NB4 (cell line): ENCODE measurements at regions not wholly inside any gene's neighbourhood (a gene's known extent, or its start where the extent isn't known, plus 50 kb on each side); places are given as distances from the start of the nearest gene placed in this dataset.

ENCODE experiments used
- DNase-seq: peaks from one replicate; pipeline ENCODE4 v3.0.0; 2010; ENCODE audit warnings: low read depth
- H3K4me3 ChIP-seq: one replicate; pipeline ENCODE4 v1.5.1; 2011; ENCODE audit warnings: mild to moderate bottlenecking, low read depth, low read length, moderate library complexity
- CTCF ChIP-seq: IDR thresholded peaks from one replicate; pipeline ENCODE4 v1.5.1; 2012; ENCODE audit warnings: low read depth, low read length
- MAX ChIP-seq: IDR thresholded peaks from 2 replicates; pipeline ENCODE4 v1.6.1; 2011; ENCODE audit warnings: low read depth, low read length
- MYC ChIP-seq: IDR thresholded peaks from 2 replicates; pipeline ENCODE4 v1.6.1; 2011; ENCODE audit warnings: low read depth, low read length
- POLR2A ChIP-seq: IDR thresholded peaks from 2 replicates; pipeline ENCODE4 v1.6.1; 2011; ENCODE audit warnings: mild to moderate bottlenecking; ENCODE audit not compliant: insufficient read length; ENCODE audit errors: extremely low read depth

DNA sequence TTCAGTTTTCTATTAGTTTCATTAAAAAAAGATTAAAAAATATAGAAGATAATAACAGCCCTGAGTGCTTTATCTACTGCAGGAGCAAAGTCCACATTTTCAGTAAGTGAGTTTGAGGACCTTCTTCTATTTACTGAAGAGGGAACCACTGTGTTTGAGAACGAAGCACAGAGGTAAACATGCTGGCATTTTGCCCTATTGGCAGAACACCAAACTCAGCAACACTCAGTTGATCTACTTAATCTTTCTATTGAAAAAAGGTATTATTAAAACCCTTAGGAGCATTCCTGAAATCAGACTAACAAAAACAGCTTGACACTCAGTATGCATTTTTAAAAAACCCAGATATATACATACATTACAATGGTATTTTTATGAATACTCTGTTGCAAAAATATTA lies 1496.7 kb downstream of the TECRL start:
- DNase-seq, result no peak
- H3K4me3 ChIP-seq, result no peak overlapping the region
- TF ChIP-seq POLR2A (no peak), MAX (no peak), CTCF (no peak), MYC (no peak)

DNA sequence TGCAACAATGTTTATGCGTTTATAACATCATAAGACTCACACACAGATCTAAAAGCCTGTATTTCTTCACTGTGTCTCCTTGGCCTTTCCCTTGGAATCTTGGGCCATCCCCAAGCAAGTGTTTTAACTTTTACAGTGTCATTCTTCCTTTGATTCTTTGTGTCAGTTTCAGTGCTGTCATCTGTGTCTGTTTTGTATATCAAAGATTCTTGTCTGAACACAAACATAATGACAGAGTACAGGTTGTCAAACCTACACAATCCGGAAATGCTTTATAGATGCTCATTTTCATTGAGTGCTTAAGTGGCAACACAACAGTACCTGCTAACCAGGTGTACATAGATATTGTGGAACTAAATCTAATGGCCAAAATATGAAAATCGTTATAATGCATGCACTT lies 1500.0 kb downstream of the TECRL start:
- TF ChIP-seq CTCF (no peak), MYC (no peak), MAX (no peak), POLR2A (no peak)
- H3K4me3 ChIP-seq, result no peak overlapping the region
- DNase-seq, result no peak

DNA sequence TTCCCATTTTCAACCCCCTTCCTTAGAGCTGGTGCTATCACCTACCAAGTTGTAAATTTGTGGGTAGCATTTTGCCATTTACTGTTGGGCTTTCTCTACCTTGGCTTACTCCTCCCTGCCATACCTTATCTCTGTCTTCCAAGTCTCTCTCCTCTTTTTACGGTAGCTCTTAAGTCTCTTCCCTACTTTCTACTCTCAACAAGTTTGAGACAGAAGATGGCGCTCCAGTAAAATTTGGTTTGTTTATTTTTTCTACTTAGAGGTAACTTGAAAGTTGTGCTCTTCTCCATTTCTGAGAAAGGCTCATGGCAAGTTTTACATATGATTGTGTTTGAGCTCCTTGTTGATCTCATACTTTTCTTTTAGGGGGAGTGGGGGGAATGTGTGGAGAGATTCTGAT lies 1508.1 kb downstream of the TECRL start:
- no peak overlapping the region for H3K4me3 ChIP-seq
- TF ChIP-seq MAX (no peak), POLR2A (no peak), MYC (no peak), CTCF (no peak)
- no peak for DNase-seq

DNA sequence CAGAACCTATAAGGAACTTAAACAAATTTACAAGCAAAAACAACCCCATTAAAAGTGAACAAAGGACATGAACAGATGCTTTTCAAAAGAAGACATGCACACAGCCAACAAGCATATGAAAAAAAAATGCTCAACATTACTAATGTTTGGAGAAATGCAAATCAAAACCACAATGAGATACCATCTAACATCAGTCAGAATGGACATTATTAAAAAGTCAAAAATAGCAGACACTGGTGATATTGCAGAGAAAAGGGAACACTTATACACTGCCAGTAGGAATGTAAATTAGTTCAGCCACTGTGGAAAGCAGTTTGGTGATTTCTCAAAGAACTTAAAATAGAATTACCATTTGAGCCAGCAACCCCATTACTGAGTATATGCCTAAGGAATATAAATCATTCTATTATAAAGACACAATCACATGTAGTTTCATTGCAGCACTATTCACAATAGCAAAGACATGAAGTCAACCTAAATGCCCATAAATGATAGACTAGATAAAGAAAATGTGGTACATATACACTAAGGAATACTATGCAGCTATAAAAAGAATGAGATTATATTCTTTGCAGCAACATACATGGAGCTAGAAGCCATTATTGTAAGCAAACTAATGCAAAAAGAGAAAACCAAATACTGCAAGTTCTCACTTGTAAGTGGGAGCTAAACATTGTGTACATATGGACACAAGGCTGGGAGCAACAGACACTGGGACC lies 1509.4 kb downstream of the TECRL start:
- no peak overlapping the region for H3K4me3 ChIP-seq

DNA sequence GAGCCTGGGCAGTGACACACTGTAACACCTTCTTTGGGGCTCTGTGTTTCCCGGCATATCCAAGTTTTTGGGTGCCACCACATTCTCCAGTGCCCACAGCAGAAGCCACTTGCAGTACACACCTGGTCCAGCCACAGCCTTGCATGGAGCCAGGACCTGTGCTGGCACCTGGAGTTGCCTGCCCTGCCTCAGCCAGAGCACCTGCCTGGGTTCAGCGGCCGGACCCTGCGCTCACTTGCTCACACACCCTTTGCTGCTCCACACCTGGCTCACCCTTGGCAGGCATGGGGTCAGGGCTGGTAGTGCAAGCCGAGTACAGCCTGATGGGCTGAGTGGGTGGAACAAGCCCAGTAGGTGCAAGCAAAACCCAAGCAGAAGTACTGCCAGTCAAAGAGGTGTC lies 1511.1 kb downstream of the TECRL start:
- DNase-seq, result no peak
- no peak overlapping the region for H3K4me3 ChIP-seq
- TF ChIP-seq MYC (no peak), POLR2A (no peak), MAX (no peak), CTCF (no peak)

More for the DNA sequence above, 1509.4 kb downstream of the TECRL start:
- TF ChIP-seq CTCF (no peak), MAX (no peak), POLR2A (no peak), MYC (no peak)
- DNase-seq, result no peak
